Cardiac muscle cell (in vitro differentiated cells and primary cell): ENCODE measurements at regions not wholly inside any gene's neighbourhood (a gene's known extent, or its start where the extent isn't known, plus 50 kb on each side); places are given as distances from the start of the nearest gene placed in this dataset.

ENCODE experiments used
- DNase-seq, 2 donors: peaks; one replicate each; pipeline versions ENCODE4 v3.0.0 to v3.0.0-alpha.2; 2010 to 2017; ENCODE audit warnings: low read depth in 1 of 2, low spot score in 1 of 2
- H3K27ac ChIP-seq: fragments of 200-600 bp; sonication (generic); 2 replicates; pipeline ENCODE4 v1.5.1; 2016
- H3K27me3 ChIP-seq: fragments of 200-600 bp; sonication (generic); 2 replicates; pipeline ENCODE4 v1.6.0; 2016; ENCODE audit warnings: control low read depth
- H3K36me3 ChIP-seq: fragments of 200-600 bp; sonication (generic); 2 replicates; pipeline ENCODE4 v1.5.1; 2016; ENCODE audit warnings: control low read depth
- H3K4me1 ChIP-seq: fragments of 200-600 bp; sonication (generic); 2 replicates; pipeline ENCODE4 v1.8.1; 2017; ENCODE audit warnings: low read depth, mild to moderate bottlenecking, mixed run types
- H3K4me3 ChIP-seq: fragments of 200-600 bp; sonication (generic); 2 replicates; pipeline ENCODE4 v1.5.1; 2016; ENCODE audit warnings: mild to moderate bottlenecking
- H3K9me3 ChIP-seq: fragments of 200-600 bp; sonication (generic); 2 replicates; pipeline ENCODE4 v1.5.1; 2017; ENCODE audit warnings: low read depth, mild to moderate bottlenecking, control low read depth
- CTCF ChIP-seq: IDR thresholded peaks from 2 replicates; pipeline ENCODE4 v1.5.1; 2012; ENCODE audit warnings: low read depth, mild to moderate bottlenecking, low read length

- TF ChIP-seq CTCF = no peak
- H3K4me1 ChIP-seq = no peaks in the 10 kb centered on the region
- H3K27ac ChIP-seq = no peak overlapping the region
- no peaks in the 10 kb centered on the region for H3K27me3 ChIP-seq
- H3K36me3 ChIP-seq = no peaks in the 10 kb centered on the region
- no peak for DNase-seq
- no peaks in the 10 kb centered on the region for H3K9me3 ChIP-seq
- no peak overlapping the region for H3K4me3 ChIP-seq
Measured at GRCh38 chr2:234331566-234331965, 165.3 kb downstream of the ARL4C start.

GRCh38 chr2:234330902-234331301 lies 166.0 kb downstream of the ARL4C start:
- H3K36me3 ChIP-seq = no peaks in the 10 kb centered on the region
- TF ChIP-seq CTCF = no peak
- no peaks in the 10 kb centered on the region for H3K9me3 ChIP-seq
- H3K4me3 ChIP-seq = no peak overlapping the region
- no peak overlapping the region for H3K27ac ChIP-seq
- H3K27me3 ChIP-seq = no peaks in the 10 kb centered on the region
- no peaks in the 10 kb centered on the region for H3K4me1 ChIP-seq
- DNase-seq = no peak

GRCh38 chr2:234329202-234329960 lies 167.5 kb downstream of the ARL4C start:
- Histone ChIP-seq H3K4me1 (no peaks in the 10 kb centered on the region), H3K27ac (no peak overlapping the region), H3K27me3 (no peaks in the 10 kb centered on the region), H3K4me3 (no peak overlapping the region), H3K9me3 (no peaks in the 10 kb centered on the region), H3K36me3 (no peaks in the 10 kb centered on the region)
- TF ChIP-seq CTCF = no peak
- DNase-seq = no peak

GRCh38 chr2:234328444-234328990 lies 168.4 kb downstream of the ARL4C start:
- Histone ChIP-seq H3K4me3 (no peak overlapping the region), H3K9me3 (no peaks in the 10 kb centered on the region), H3K36me3 (no peaks in the 10 kb centered on the region), H3K4me1 (no peaks in the 10 kb centered on the region), H3K27me3 (no peaks in the 10 kb centered on the region), H3K27ac (no peak overlapping the region)
- TF ChIP-seq CTCF = no peak
- DNase-seq = no peak

- Histone ChIP-seq H3K27me3 (no peaks in the 10 kb centered on the region), H3K36me3 (no peaks in the 10 kb centered on the region), H3K27ac (no peak overlapping the region), H3K4me3 (no peak overlapping the region), H3K9me3 (no peaks in the 10 kb centered on the region), H3K4me1 (no peaks in the 10 kb centered on the region)
- no peak for DNase-seq
- TF ChIP-seq CTCF = no peak
Measured at GRCh38 chr2:234326694-234327093, 170.2 kb downstream of the ARL4C start.
